HepG2 (cell line): ENCODE measurements at regions not wholly inside any gene's neighbourhood (a gene's known extent, or its start where the extent isn't known, plus 50 kb on each side); places are given as distances from the start of the nearest gene placed in this dataset.

ENCODE experiments used
- CBX5 ChIP-seq: sonication (generic); formaldehyde crosslinking; IDR thresholded peaks from 2 replicates; pipeline ENCODE4 v1.4.0; 2020; ENCODE audit warnings: missing genetic modification reagents, borderline replicate concordance
- EHMT2 ChIP-seq: fragments of 200-600 bp; sonication (generic); IDR thresholded peaks from 2 replicates; pipeline ENCODE4 v1.7.0; 2017; ENCODE audit warnings: antibody characterized with exemption, low read depth, low read length, borderline replicate concordance
- FOXA3 ChIP-seq: IDR thresholded peaks from 2 replicates; pipeline ENCODE4 v1.6.1; 2016; ENCODE audit warnings: missing genetic modification reagents, missing compliant biosample characterization
- FUBP1 ChIP-seq: sonication (generic); formaldehyde crosslinking; IDR thresholded peaks from 2 replicates; pipeline ENCODE4 v1.5.1; 2020; ENCODE audit warnings: missing genetic modification reagents, mild to moderate bottlenecking, borderline replicate concordance
- HMGXB4 ChIP-seq, 2 experiments: sonication (generic) in 1 of 2; formaldehyde crosslinking in 1 of 2; IDR thresholded peaks; 2 replicates each; pipeline versions ENCODE4 v1.4.0 to v1.6.1; 2018 to 2020; ENCODE audit warnings: missing genetic modification reagents in 2 of 2, borderline replicate concordance in 1 of 2, low read depth in 1 of 2, mild to moderate bottlenecking in 1 of 2, missing biosample characterization in 1 of 2
- ISL2 ChIP-seq: sonication (generic); formaldehyde crosslinking; IDR thresholded peaks from 2 replicates; pipeline ENCODE4 v1.5.0; 2020; ENCODE audit warnings: missing genetic modification reagents
- POLR2G ChIP-seq: fragments of 200-400 bp; formaldehyde crosslinking; IDR thresholded peaks from 2 replicates; pipeline ENCODE4 v1.6.1; 2018; ENCODE audit warnings: mild to moderate bottlenecking, low read depth, low read length, moderate library complexity
- SAFB2 ChIP-seq: sonication (generic); formaldehyde crosslinking; IDR thresholded peaks from 2 replicates; pipeline ENCODE4 v1.5.1; 2020; ENCODE audit warnings: missing genetic modification reagents, low read depth, mild to moderate bottlenecking, borderline replicate concordance
- TBX3 ChIP-seq: fragments of 450-650 bp; IDR thresholded peaks from 2 replicates; pipeline ENCODE4 v1.6.1; 2017; ENCODE audit warnings: antibody characterized with exemption, mild to moderate bottlenecking, inconsistent platforms, borderline replicate concordance
- YEATS4 ChIP-seq: sonication (generic); formaldehyde crosslinking; IDR thresholded peaks from 2 replicates; pipeline ENCODE4 v1.4.0; 2020; ENCODE audit warnings: missing genetic modification reagents, borderline replicate concordance
- ZFP82 ChIP-seq: sonication (generic); formaldehyde crosslinking; IDR thresholded peaks from 2 replicates; pipeline ENCODE4 v1.5.1; 2020; ENCODE audit warnings: mild to moderate bottlenecking, missing genetic modification reagents, borderline replicate concordance
- ZNF441 ChIP-seq: sonication (generic); formaldehyde crosslinking; IDR thresholded peaks from 2 replicates; pipeline ENCODE4 v1.7.0; 2021; ENCODE audit warnings: missing genetic modification reagents, borderline replicate concordance
- ZNF577 ChIP-seq: sonication (generic); formaldehyde crosslinking; IDR thresholded peaks from 2 replicates; pipeline ENCODE4 v1.4.0; 2020; ENCODE audit warnings: mild to moderate bottlenecking, low read depth, missing genetic modification reagents, borderline replicate concordance
- ZNF720 ChIP-seq: sonication (generic); formaldehyde crosslinking; IDR thresholded peaks from 2 replicates; pipeline ENCODE4 v1.4.0; 2020; ENCODE audit warnings: missing genetic modification reagents
- ZNF749 ChIP-seq: sonication (generic); formaldehyde crosslinking; IDR thresholded peaks from 2 replicates; pipeline ENCODE4 v1.8.0; 2022; ENCODE audit warnings: mild to moderate bottlenecking, missing genetic modification reagents, moderate library complexity, borderline replicate concordance
- ZSCAN12 ChIP-seq: sonication (generic); formaldehyde crosslinking; IDR thresholded peaks from 2 replicates; pipeline ENCODE4 v1.9.0; 2021; ENCODE audit warnings: mild to moderate bottlenecking, missing genetic modification reagents
- ZSCAN25 ChIP-seq: sonication (generic); formaldehyde crosslinking; IDR thresholded peaks from 2 replicates; pipeline ENCODE4 v1.8.0; 2022; ENCODE audit warnings: mild to moderate bottlenecking, missing genetic modification reagents
- TF ChIP-seq, protein P1 (sequence below): IDR thresholded peaks from 2 replicates; pipeline ENCODE4 v1.6.1; 2016; ENCODE audit warnings: missing biosample characterization, missing genetic modification reagents, low read depth
- TF ChIP-seq, protein P2 (sequence below): sonication (generic); formaldehyde crosslinking; IDR thresholded peaks from 2 replicates; pipeline ENCODE4 v1.5.0; 2020; ENCODE audit warnings: missing genetic modification reagents
- TF ChIP-seq, protein P3 (sequence below): sonication (generic); formaldehyde crosslinking; IDR thresholded peaks from 2 replicates; pipeline ENCODE4 v1.9.0; 2021; ENCODE audit warnings: missing genetic modification reagents, mild to moderate bottlenecking, borderline replicate concordance

DNA sequence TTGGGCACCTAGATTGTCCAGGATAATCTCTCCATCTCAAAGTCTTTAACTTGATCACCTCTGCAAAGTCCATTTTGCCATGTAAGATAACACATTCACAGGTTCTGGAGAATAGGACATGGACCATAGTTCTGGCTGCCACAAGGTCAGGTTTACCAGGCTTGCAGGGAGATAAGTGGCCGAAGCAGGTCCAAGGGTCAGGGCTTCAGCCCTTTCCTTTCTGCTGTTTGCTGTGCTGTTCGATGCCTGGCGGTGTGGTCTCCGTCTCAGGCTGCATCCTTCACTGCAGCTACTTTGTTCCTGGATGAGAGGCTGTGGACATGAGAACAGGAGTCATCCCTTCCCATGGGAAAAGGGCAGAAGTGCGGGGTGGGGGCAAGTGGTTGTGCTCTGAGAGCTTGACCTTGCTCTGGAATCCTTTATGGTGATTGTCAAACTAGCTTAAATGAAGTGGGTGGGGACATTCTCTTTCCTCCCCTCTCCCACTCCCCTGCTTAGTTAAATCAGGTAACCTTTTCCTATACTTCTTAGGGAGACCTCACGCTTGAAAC, 320.2 kb upstream of the C2CD4B start (continued):
- TF ChIP-seq, protein P1, sequence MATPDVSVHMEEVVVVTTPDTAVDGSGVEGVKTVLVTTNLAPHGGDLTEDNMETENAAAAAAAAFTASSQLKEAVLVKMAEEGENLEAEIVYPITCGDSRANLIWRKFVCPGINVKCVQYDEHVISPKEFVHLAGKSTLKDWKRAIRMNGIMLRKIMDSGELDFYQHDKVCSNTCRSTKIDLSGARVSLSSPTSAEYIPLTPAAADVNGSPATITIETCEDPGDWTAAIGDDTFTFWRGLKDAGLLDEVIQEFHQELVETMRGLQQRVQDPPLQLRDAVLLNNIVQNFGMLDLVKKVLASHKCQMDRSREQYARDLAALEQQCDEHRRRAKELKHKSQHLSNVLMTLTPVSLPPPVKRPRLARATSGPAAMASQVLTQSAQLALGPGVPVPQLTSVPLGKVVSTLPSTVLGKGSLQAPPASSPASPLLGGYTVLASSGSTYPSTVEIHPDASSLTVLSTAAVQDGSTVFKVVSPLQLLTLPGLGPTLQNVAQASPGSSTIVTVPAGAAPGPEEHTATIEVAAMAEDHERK (CRISPR knock-in tag), result no peak
- TF ChIP-seq CBX5 (CRISPR knock-in tag), result no peak
- TF ChIP-seq TBX3, result no peak
- no peak for TF ChIP-seq HMGXB4 (CRISPR knock-in tag; IDR thresholded peaks at IDR 0.05; ENCODE audit: borderline replicate concordance in 1 of 2, low read depth in 1 of 2)
- no peak for TF ChIP-seq ZSCAN12 (CRISPR knock-in tag)
- TF ChIP-seq FOXA3, result peak; percentile 38; the same call in 1 of the 2 replicates
- TF ChIP-seq EHMT2, result no peak
- no peak for TF ChIP-seq ZFP82 (CRISPR knock-in tag)
- TF ChIP-seq YEATS4, result no peak
- TF ChIP-seq ZNF577 (CRISPR knock-in tag), result no peak
- TF ChIP-seq ZNF441 (CRISPR knock-in tag), result no peak
- TF ChIP-seq ZNF749 (CRISPR knock-in tag), result no peak
- TF ChIP-seq, protein P2, sequence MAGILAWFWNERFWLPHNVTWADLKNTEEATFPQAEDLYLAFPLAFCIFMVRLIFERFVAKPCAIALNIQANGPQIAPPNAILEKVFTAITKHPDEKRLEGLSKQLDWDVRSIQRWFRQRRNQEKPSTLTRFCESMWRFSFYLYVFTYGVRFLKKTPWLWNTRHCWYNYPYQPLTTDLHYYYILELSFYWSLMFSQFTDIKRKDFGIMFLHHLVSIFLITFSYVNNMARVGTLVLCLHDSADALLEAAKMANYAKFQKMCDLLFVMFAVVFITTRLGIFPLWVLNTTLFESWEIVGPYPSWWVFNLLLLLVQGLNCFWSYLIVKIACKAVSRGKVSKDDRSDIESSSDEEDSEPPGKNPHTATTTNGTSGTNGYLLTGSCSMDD (CRISPR knock-in tag), result no peak
- TF ChIP-seq, protein P3, sequence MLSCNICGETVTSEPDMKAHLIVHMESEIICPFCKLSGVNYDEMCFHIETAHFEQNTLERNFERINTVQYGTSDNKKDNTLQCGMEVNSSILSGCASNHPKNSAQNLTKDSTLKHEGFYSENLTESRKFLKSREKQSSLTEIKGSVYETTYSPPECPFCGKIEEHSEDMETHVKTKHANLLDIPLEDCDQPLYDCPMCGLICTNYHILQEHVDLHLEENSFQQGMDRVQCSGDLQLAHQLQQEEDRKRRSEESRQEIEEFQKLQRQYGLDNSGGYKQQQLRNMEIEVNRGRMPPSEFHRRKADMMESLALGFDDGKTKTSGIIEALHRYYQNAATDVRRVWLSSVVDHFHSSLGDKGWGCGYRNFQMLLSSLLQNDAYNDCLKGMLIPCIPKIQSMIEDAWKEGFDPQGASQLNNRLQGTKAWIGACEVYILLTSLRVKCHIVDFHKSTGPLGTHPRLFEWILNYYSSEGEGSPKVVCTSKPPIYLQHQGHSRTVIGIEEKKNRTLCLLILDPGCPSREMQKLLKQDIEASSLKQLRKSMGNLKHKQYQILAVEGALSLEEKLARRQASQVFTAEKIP (CRISPR knock-in tag), result no peak
- peak; percentile 66 for TF ChIP-seq ZSCAN25 (CRISPR knock-in tag)
- TF ChIP-seq ZNF720, result no peak
- no peak for TF ChIP-seq ISL2 (CRISPR knock-in tag)
- TF ChIP-seq SAFB2, result no peak
- no peak for TF ChIP-seq FUBP1
- TF ChIP-seq POLR2G, result no peak
